Kasumi-1 (cell line): ENCODE measurements at regions not wholly inside any gene's neighbourhood (a gene's known extent, or its start where the extent isn't known, plus 50 kb on each side); places are given as distances from the start of the nearest gene placed in this dataset.
"Not testable (repeated sequence)": the region's sequence is repeated elsewhere in the genome, so short reads cannot be mapped to it uniquely, and the experiment has no call there.

ENCODE experiments used
- DNase-seq, 2 experiments: peaks; one replicate each; lab custom pipeline; 2025; lab: John Stamatoyannopoulos, UW

- DNase-seq: no peak
These were observed 446.2 kb upstream of the CHORDC1 start for GRCh38 chr11:90669094-90669493.

GRCh38 chr11:90668502-90668901 lies 445.7 kb upstream of the CHORDC1 start:
- DNase-seq: no peak

GRCh38 chr11:90661233-90661632 lies 438.4 kb upstream of the CHORDC1 start:
- DNase-seq: no peak

- DNase-seq: no peak
These were observed 433.3 kb upstream of the CHORDC1 start for GRCh38 chr11:90656171-90656570.

GRCh38 chr11:90650153-90650552 lies 427.3 kb upstream of the CHORDC1 start:
- no peak for DNase-seq

GRCh38 chr11:90646706-90647105 lies 423.9 kb upstream of the CHORDC1 start:
- DNase-seq: no peak

- no peak for DNase-seq
These were observed 423.4 kb upstream of the CHORDC1 start for GRCh38 chr11:90646266-90646665.

GRCh38 chr11:90639461-90639993 lies 416.7 kb upstream of the CHORDC1 start:
- DNase-seq: peak; percentile 16 to 23

GRCh38 chr11:90635886-90636285 lies 413.0 kb upstream of the CHORDC1 start:
- DNase-seq: no peak

- no peak for DNase-seq
These were observed 412.3 kb upstream of the CHORDC1 start for GRCh38 chr11:90635151-90635550.

- DNase-seq: no peak
These were observed 407.3 kb upstream of the CHORDC1 start for GRCh38 chr11:90630176-90630575.

GRCh38 chr11:90629229-90629806 lies 406.5 kb upstream of the CHORDC1 start:
- DNase-seq: no peak

- DNase-seq: no peak
These were observed 391.5 kb upstream of the CHORDC1 start for GRCh38 chr11:90614318-90614717.

GRCh38 chr11:90613037-90613436 lies 390.2 kb upstream of the CHORDC1 start:
- not testable (repeated sequence) for DNase-seq

GRCh38 chr11:90606721-90607120 lies 383.9 kb upstream of the CHORDC1 start:
- no peak for DNase-seq

GRCh38 chr11:90601261-90601660 lies 378.4 kb upstream of the CHORDC1 start:
- no peak for DNase-seq

GRCh38 chr11:90594658-90595057 lies 371.8 kb upstream of the CHORDC1 start:
- no peak for DNase-seq

GRCh38 chr11:90593099-90593498 lies 370.2 kb upstream of the CHORDC1 start:
- DNase-seq: peak; percentile 56 to 76

GRCh38 chr11:90590286-90590685 lies 367.4 kb upstream of the CHORDC1 start:
- no peak for DNase-seq

GRCh38 chr11:90589735-90590134 lies 366.9 kb upstream of the CHORDC1 start:
- no peak for DNase-seq

- no peak for DNase-seq
These were observed 365.0 kb upstream of the CHORDC1 start for GRCh38 chr11:90587896-90588295.

- no peak for DNase-seq
These were observed 362.6 kb upstream of the CHORDC1 start for GRCh38 chr11:90585491-90585890.

GRCh38 chr11:90582999-90583398 lies 360.1 kb upstream of the CHORDC1 start:
- DNase-seq: not testable (repeated sequence)

- peak; percentile 32 to 38 for DNase-seq
These were observed 341.7 kb upstream of the CHORDC1 start for GRCh38 chr11:90564531-90564930.
